HepG2 (cell line): ENCODE measurements at regions not wholly inside any gene's neighbourhood (a gene's known extent, or its start where the extent isn't known, plus 50 kb on each side); places are given as distances from the start of the nearest gene placed in this dataset.

Source experiments
- ATAC-seq: fragments of 200-7000 bp; cut with Tn5 transposase; 3 replicates; pipeline ENCODE4 v1.9.1; 2020; ENCODE audit warnings: mild to moderate bottlenecking, moderate library complexity
- BruUV-seq: library from RNA; stranded (reverse); fragments of 400-500 nt; replicated peaks from 2 replicates; lab custom pipeline; 2021; lab: Mats Ljungman, UMichigan
- CTCF ChIA-PET: fragments of 300-600 bp; formaldehyde crosslinking; extraction: SDS; loops from one replicate; lab custom pipeline; 2021; ENCODE audit warnings: low total read pairs, inconsistent platforms, low intra/inter-chr PET ratio; lab: Yijun Ruan, JAX
- POLR2A ChIA-PET: fragments of 350-600 bp; sonication (Branson Sonifier 250); formaldehyde crosslinking; loops from one replicate; lab custom pipeline; 2020; ENCODE audit warnings: antibody characterized with exemption, inconsistent platforms; lab: Yijun Ruan, JAX
- DNase-seq: peaks from one replicate; pipeline ENCODE4 v3.0.0-alpha.2; 2015; ENCODE audit warnings: low spot score
- FAIRE-seq: peaks from 3 replicates; lab custom pipeline; 2011; peaks lifted over from hg19 to GRCh38; lab: Jason Lieb, UNC
- H2AFZ ChIP-seq: one replicate; pipeline ENCODE4 v1.6.1; 2011; ENCODE audit warnings: low read length, inconsistent platforms
- H3K27ac ChIP-seq: fragments of 300-600 bp; 3 replicates; pipeline ENCODE4 v1.8.0; 2011; ENCODE audit warnings: mixed run types, mild to moderate bottlenecking, mixed read lengths, low read length, inconsistent platforms; ENCODE audit not compliant: insufficient read depth; ENCODE audit errors: extremely low read length
- H3K27me3 ChIP-seq, 2 experiments: fragments of 200-600 bp in 1 of 2; 2 replicates in 1 of 2; 3 replicates in 1 of 2; pipeline versions ENCODE4 v1.6.0 to v1.8.0; 2011; ENCODE audit warnings: low read length in 2 of 2, mild to moderate bottlenecking in 2 of 2, moderate library complexity in 2 of 2, inconsistent platforms in 1 of 2; ENCODE audit not compliant: insufficient read depth in 2 of 2, control insufficient read depth in 1 of 2
- H3K36me3 ChIP-seq, 2 experiments: fragments of 200-600 bp in 1 of 2; replicated peaks in 1 of 2; 2 replicates in 1 of 2; 3 replicates in 1 of 2; pipeline versions ENCODE4 v1.5.1 to v1.8.0; 2011; ENCODE audit warnings: low read length in 2 of 2, inconsistent platforms in 1 of 2; ENCODE audit not compliant: insufficient read depth in 2 of 2, control insufficient read depth in 1 of 2
- H3K4me1 ChIP-seq: 2 replicates; pipeline ENCODE4 v1.5.1; 2012; ENCODE audit warnings: low read length, inconsistent platforms; ENCODE audit not compliant: insufficient read depth
- H3K4me2 ChIP-seq: 2 replicates; pipeline ENCODE4 v1.6.0; 2011; ENCODE audit warnings: low read depth, low read length, inconsistent platforms
- H3K4me3 ChIP-seq, 3 experiments: fragments of 200-600 bp in 1 of 3; sonication (generic), shearing (Covaris generic) in 1 of 3; replicated peaks in 1 of 3; 2 replicates each; pipeline ENCODE4 v1.5.1; 2011 to 2016; ENCODE audit warnings: low read length in 3 of 3, inconsistent platforms in 2 of 3, low read depth in 2 of 3, mild to moderate bottlenecking in 2 of 3, control low read depth in 1 of 3, mixed read lengths in 1 of 3; ENCODE audit not compliant: insufficient read depth in 1 of 3
- H3K79me2 ChIP-seq: one replicate; pipeline ENCODE4 v1.6.1; 2011; ENCODE audit warnings: low read length, inconsistent platforms; ENCODE audit not compliant: insufficient read depth
- H3K9ac ChIP-seq: 2 replicates; pipeline ENCODE4 v1.6.0; 2011; ENCODE audit warnings: mild to moderate bottlenecking, low read depth, low read length, inconsistent platforms; ENCODE audit not compliant: insufficient read depth
- H3K9me3 ChIP-seq: 2 replicates; pipeline ENCODE4 v1.5.1; 2012; ENCODE audit warnings: mild to moderate bottlenecking, low read length
- H4K20me1 ChIP-seq: 2 replicates; pipeline ENCODE4 v1.6.0; 2011; ENCODE audit warnings: inconsistent platforms, mild to moderate bottlenecking, low read length, moderate library complexity; ENCODE audit not compliant: insufficient read depth
- ATF7 ChIP-seq, 2 experiments: fragments of 450-650 bp in 1 of 2; sonication (generic) in 1 of 2; formaldehyde crosslinking in 1 of 2; IDR thresholded peaks; 2 replicates each; pipeline versions ENCODE4 v1.4.0 to v1.6.1; 2016 to 2020; ENCODE audit warnings: antibody characterized with exemption in 1 of 2, mild to moderate bottlenecking in 1 of 2, missing genetic modification reagents in 1 of 2
- CREB1 ChIP-seq, 2 experiments: fragments of 450-650 bp in 1 of 2; IDR thresholded peaks; 2 replicates each; pipeline ENCODE4 v1.6.1; 2016 to 2017; ENCODE audit warnings: control low read depth in 1 of 2, mild to moderate bottlenecking in 1 of 2, missing compliant biosample characterization in 1 of 2, missing genetic modification characterization in 1 of 2
- RELA ChIP-seq: sonication (generic); formaldehyde crosslinking; IDR thresholded peaks from 2 replicates; pipeline ENCODE4 v1.4.0; 2020; ENCODE audit warnings: missing genetic modification reagents
- ZKSCAN8 ChIP-seq: IDR thresholded peaks from 2 replicates; pipeline ENCODE4 v1.6.1; 2016; ENCODE audit warnings: borderline replicate concordance, missing genetic modification reagents, missing compliant biosample characterization
- ZNF569 ChIP-seq: sonication (generic); formaldehyde crosslinking; IDR thresholded peaks from 2 replicates; pipeline ENCODE4 v1.5.0; 2020; ENCODE audit warnings: mild to moderate bottlenecking, missing genetic modification reagents, moderate library complexity, borderline replicate concordance
- ZNF670 ChIP-seq: sonication (generic); formaldehyde crosslinking; IDR thresholded peaks from 2 replicates; pipeline ENCODE4 v1.8.0; 2022; ENCODE audit warnings: mild to moderate bottlenecking, missing genetic modification reagents, borderline replicate concordance
- WGBS: methylation state at CpG from one replicate; pipeline ENCODE4 v1.1.6; 2017; ENCODE audit warnings: low lambda C conversion rate; 5-methylcytosine and 5-hydroxymethylcytosine counted together
- in situ Hi-C: cut with HindIII; loops from 2 replicates; pipeline ENCODE4 v1.10.0; 2017; ENCODE audit warnings: low pct_unique_long_range_greater_than_20kb; ENCODE audit not compliant: extremely low pct_ligation_motif_present
- intact Hi-C: fragments of 100-400 bp; cut with micrococcal nuclease; formaldehyde crosslinking; loops from one replicate; pipeline ENCODE4 v1.10.0; 2022; ENCODE audit not compliant: unreplicated experiment
- TF ChIP-seq, protein P1 (sequence below): sonication (generic); formaldehyde crosslinking; IDR thresholded peaks from 2 replicates; pipeline ENCODE4 v1.5.1; 2020; ENCODE audit warnings: missing genetic modification reagents, mild to moderate bottlenecking, borderline replicate concordance
- TF ChIP-seq, protein P2 (sequence below): sonication (generic); formaldehyde crosslinking; IDR thresholded peaks from 2 replicates; pipeline ENCODE4 v1.5.0; 2020; ENCODE audit warnings: missing genetic modification reagents
- TF ChIP-seq, protein P3 (sequence below): sonication (generic); formaldehyde crosslinking; IDR thresholded peaks from 2 replicates; pipeline ENCODE4 v1.5.1; 2020; ENCODE audit warnings: mild to moderate bottlenecking, missing genetic modification reagents, borderline replicate concordance

DNA sequence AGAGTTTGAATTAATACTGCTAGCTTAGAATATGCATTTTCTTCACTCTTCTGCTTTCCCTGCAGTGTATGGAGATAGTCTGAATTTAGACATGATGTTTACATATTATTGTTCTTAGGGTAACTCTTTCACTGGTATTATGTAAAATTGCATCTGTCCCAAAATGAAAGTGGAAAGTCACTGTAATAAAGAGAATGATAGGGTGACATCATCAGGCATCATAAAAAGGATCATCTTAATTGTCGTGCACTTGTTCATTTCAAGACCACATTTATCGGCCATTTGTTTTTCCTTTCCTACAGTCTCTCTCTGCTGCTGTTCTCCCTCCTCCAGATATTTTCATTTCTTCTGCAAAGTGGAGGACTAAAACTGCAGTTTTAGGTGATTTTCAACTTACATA is 61.9 kb upstream of the ZNF281 start:
- no peaks in the 10 kb centered on the region for H3K9me3 ChIP-seq
- H3K27me3 ChIP-seq: peaks cover 0 to 9% of the 10 kb centered on the region in 2 experiments; a peak in 2 of 5 replicates
- no peak overlapping the region for H3K27ac ChIP-seq
- intact Hi-C loops: no loop called here
- in situ Hi-C loops: no loop called here
- DNase-seq (no peak), ATAC-seq (no peak), FAIRE-seq (no peak)
- H3K36me3 ChIP-seq: no peaks in the 10 kb centered on the region
- no peaks in the 10 kb centered on the region for H4K20me1 ChIP-seq
- H3K79me2 ChIP-seq: no peaks in the 10 kb centered on the region
- POLR2A ChIA-PET: no interaction called here
- TF ChIP-seq RELA (CRISPR knock-in tag) (no peak), ATF7 (IDR thresholded peaks at IDR 0.05) (peak; percentile 58), ATF7 (CRISPR knock-in tag; IDR thresholded peaks at IDR 0.05) (no peak), ZNF670 (no peak), CREB1 (IDR thresholded peaks at IDR 0.05) (0 out of 2 replicates have a peak, but pooled peaks have one; percentile 24), CREB1 (CRISPR knock-in tag; IDR thresholded peaks at IDR 0.05) (no peak), ZKSCAN8 (CRISPR knock-in tag) (no peak)
- TF ChIP-seq, protein P1, sequence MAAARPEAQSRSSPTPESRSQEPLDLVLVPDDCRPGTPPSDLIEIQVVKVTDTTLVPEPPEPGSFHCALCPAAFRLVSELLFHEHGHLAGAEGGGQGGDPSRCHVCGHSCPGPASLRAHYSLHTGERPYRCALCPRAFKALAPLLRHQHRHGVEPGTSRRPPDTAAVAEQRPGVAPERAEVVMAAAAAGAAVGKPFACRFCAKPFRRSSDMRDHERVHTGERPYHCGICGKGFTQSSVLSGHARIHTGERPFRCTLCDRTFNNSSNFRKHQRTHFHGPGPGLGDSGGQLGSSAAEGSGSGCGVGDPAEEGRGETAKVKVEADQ (CRISPR knock-in tag): no peak
- no peak overlapping the region for H2AFZ ChIP-seq
- no peak overlapping the region for H3K4me2 ChIP-seq
- CTCF ChIA-PET: no interaction called here
- no peak overlapping the region for H3K4me3 ChIP-seq
- H3K9ac ChIP-seq: no peak overlapping the region
- H3K4me1 ChIP-seq: no peaks in the 10 kb centered on the region
- BruUV-seq: no TSS peak
- 51% methylated on average over 2 of the region's 2 CpGs for WGBS

DNA sequence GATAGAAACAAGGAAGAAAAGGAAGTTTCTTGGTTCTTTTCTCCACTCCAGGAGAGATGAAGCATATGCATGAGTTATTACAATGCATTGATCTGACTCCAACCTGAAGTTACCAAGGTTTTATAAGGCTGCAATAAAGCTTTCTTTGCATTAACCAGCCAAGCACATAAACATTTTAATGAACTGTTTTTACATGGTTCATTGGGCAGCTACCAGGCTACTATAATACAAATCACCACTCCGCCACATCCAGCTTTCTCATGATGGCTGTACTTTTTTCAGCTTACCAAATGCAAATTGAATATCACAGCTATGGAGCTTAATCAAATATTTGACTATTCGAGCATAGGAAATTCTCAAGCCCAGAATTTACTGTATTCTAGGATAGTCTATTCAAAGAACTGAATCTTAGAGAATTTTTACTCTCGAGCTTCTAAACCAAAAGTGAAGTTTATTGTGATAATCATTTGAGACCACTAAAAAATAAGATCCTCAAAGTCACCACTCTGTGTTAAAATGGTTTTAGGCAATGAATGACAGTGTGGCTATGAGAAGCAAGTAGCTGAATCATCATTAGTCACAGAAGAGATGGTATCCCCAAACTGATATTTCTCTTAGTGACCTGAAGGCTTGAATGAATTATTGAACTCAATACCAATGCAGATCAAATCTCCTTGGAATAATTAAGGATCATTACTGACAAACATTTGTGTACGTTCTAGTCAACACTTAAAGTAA is 58.6 kb upstream of the ZNF281 start:
- H3K36me3 ChIP-seq: no peaks in the 10 kb centered on the region
- 44% methylated on average over 4 of the region's 4 CpGs for WGBS
- H4K20me1 ChIP-seq: no peaks in the 10 kb centered on the region
- H2AFZ ChIP-seq: no peak overlapping the region
- H3K9ac ChIP-seq: no peak overlapping the region
- ChIA-PET CTCF (no interaction called here), POLR2A (no interaction called here)
- no peak for ATAC-seq
- no peak for FAIRE-seq
- in situ Hi-C loops (no loop called here), intact Hi-C loops (no loop called here)
- no peak for DNase-seq
- TF ChIP-seq, protein P2, sequence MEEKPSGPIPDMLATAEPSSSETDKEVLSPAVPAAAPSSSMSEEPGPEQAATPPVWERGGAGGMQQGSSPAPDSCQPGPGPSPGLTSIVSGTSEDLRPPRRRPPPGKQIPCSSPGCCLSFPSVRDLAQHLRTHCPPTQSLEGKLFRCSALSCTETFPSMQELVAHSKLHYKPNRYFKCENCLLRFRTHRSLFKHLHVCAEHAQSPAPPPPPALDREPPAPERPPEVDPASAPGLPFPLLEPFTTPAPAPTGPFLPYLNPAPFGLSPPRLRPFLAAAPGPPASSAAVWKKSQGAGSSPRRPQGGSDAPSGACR (CRISPR knock-in tag): no peak
- TF ChIP-seq, protein P3, sequence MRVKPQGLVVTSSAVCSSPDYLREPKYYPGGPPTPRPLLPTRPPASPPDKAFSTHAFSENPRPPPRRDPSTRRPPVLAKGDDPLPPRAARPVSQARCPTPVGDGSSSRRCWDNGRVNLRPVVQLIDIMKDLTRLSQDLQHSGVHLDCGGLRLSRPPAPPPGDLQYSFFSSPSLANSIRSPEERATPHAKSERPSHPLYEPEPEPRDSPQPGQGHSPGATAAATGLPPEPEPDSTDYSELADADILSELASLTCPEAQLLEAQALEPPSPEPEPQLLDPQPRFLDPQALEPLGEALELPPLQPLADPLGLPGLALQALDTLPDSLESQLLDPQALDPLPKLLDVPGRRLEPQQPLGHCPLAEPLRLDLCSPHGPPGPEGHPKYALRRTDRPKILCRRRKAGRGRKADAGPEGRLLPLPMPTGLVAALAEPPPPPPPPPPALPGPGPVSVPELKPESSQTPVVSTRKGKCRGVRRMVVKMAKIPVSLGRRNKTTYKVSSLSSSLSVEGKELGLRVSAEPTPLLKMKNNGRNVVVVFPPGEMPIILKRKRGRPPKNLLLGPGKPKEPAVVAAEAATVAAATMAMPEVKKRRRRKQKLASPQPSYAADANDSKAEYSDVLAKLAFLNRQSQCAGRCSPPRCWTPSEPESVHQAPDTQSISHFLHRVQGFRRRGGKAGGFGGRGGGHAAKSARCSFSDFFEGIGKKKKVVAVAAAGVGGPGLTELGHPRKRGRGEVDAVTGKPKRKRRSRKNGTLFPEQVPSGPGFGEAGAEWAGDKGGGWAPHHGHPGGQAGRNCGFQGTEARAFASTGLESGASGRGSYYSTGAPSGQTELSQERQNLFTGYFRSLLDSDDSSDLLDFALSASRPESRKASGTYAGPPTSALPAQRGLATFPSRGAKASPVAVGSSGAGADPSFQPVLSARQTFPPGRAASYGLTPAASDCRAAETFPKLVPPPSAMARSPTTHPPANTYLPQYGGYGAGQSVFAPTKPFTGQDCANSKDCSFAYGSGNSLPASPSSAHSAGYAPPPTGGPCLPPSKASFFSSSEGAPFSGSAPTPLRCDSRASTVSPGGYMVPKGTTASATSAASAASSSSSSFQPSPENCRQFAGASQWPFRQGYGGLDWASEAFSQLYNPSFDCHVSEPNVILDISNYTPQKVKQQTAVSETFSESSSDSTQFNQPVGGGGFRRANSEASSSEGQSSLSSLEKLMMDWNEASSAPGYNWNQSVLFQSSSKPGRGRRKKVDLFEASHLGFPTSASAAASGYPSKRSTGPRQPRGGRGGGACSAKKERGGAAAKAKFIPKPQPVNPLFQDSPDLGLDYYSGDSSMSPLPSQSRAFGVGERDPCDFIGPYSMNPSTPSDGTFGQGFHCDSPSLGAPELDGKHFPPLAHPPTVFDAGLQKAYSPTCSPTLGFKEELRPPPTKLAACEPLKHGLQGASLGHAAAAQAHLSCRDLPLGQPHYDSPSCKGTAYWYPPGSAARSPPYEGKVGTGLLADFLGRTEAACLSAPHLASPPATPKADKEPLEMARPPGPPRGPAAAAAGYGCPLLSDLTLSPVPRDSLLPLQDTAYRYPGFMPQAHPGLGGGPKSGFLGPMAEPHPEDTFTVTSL (CRISPR knock-in tag): no peak
- no peak for TF ChIP-seq ZNF569 (CRISPR knock-in tag)
- no peak overlapping the region for H3K4me2 ChIP-seq
- H3K27ac ChIP-seq: no peak overlapping the region
- no peaks in the 10 kb centered on the region for H3K79me2 ChIP-seq
- BruUV-seq: no TSS peak
- no peaks in the 10 kb centered on the region for H3K9me3 ChIP-seq
- no peak overlapping the region for H3K4me3 ChIP-seq
- H3K27me3 ChIP-seq: no peaks in the 10 kb centered on the region; a peak in 1 of 5 replicates
- no peaks in the 10 kb centered on the region for H3K4me1 ChIP-seq
